ENCODE measurements at regions not wholly inside any gene's neighbourhood (a gene's known extent, or its start where the extent isn't known, plus 50 kb on each side); places are given as distances from the start of the nearest gene placed in this dataset.

DNA sequence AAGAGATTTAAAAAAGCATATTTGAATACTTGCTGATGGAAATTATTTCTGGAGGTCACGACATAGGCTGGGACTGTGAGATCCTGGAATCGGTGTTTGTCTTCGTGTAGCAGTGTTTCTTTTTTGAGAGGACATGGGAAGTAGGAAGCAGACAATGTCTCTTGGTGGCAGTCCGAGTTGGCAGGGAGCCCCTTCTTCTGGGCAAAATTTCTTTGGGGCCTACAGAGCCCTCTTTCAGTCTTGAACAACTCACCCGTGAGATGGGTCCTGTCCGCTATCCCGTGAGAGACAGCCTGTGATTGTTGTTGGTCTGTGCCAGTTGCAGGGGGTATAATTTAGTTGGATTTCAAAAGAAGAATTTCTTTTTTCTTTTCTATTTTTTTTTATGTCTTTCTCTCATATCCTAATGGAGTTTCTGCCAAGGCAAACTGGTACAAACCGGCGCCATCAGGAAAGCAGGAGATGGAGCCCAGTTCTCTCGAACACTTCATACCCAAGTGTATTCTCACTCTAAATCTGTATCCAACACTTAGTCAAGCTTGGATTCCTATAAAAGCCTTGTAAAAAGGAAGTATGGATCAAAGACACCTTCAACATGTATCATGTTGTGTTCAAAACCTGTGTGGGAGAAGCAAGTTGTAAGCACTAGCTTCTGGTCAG, 785.1 kb downstream of the MAFB start:
- no peak for DNase-seq

DNA sequence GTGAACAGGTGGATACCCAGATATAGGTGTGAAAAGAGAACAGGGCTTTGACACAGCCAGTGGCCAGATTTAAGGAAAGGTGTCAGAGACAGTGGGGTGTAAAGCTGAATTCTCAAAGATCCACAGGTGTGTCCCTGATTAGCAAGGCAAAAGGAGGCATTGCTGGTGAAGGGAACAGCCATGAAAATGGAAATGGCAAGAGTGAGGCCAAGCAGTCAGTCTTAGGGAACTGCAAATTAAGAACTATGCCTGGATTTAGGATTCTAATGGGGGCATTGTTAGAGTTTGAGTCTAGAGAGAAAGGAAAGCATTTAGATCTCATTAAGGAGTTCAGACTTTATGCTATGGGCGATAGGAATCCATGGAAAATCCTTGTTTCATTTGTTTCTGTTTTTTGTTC, 789.2 kb downstream of the MAFB start:
- DNase-seq = no peak

DNA sequence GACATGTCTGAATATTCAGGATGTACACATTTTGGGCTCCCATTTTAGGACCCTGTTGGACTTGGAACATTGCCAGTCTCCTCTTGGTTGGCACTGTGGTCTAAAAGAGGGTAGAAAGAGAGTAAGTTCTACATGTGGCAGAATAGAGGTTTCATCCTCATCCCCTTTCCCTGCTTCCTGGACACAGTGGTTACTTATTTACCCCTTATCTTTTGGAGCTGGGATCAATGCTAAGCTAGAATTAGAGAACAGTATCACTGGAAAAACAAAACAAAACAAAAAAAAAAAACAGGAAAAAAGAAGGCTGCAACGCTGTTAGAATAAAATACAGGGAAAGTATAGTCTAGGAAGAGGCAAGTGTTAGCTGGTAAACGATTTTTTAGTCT, 790.6 kb downstream of the MAFB start:
- no peak for DNase-seq

DNA sequence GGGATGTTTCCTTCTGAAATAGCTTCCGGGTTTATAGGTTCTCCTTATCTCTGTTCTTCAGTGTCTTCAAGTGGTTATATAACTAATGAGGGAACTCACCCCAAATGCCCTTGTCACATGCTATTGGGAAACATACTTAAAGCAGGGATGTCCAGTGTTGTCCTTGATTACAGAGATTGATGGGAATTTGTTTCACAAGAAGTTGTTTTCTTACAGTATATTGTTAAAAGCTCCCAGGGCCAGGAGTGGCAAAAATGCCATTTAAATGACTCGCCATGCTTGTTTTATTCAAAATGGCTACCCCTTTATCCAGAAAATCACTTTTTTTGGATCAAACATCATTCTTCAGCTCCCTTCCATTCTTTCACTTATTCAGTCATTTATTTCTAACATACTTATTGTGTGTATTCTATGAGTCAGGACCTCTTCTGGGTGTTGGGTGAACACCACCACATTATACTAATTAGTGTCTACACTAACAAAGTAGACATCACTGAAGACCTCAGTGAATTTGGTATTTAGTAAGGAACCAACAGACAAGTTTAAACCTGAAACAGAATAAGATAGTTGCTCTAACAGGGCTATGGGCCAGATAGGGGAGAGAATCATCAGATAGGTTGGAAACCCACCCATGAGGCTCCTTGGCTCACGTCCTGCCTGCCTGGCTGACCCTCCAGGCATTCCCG, 791.1 kb downstream of the MAFB start:
- no peak for DNase-seq

DNA sequence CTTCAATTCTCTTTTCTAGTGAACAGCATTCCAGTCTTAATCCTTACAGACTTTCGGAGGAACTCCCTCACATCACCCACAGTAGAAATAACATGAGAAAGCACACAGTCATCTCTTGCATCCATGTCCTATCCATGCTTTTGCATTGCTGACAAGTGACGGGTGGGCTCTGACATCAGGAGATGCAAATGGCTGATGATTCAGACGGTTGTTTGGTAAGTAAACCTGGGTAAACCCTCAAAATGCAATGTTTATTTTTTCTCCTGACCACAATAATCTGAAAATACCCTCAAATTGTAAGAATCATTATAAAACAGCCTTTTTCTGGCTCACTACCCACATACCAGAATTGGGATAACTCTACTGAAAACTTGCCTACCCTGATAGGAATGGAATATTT, 792.0 kb downstream of the MAFB start:
- no peak for DNase-seq

DNA sequence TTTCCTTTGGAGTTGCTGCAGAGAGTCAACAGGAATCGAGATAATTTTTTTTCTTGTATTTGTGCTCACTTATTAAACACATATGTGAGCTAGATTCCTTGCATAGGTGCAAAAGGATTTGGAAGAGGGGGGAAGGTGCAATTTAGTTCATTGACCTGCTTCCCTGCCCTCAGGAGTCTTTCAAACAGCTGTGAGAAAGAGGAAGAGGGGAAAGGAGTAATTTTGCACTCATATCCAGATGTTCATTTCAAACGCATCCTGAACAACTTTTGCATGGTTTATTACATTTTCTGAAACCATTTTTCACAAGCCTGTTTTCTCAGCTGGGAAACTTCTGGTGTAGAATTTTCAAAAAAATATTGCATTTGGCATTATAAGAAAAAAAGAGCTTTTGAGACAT, 795.0 kb downstream of the MAFB start:
- no peak for DNase-seq

DNA sequence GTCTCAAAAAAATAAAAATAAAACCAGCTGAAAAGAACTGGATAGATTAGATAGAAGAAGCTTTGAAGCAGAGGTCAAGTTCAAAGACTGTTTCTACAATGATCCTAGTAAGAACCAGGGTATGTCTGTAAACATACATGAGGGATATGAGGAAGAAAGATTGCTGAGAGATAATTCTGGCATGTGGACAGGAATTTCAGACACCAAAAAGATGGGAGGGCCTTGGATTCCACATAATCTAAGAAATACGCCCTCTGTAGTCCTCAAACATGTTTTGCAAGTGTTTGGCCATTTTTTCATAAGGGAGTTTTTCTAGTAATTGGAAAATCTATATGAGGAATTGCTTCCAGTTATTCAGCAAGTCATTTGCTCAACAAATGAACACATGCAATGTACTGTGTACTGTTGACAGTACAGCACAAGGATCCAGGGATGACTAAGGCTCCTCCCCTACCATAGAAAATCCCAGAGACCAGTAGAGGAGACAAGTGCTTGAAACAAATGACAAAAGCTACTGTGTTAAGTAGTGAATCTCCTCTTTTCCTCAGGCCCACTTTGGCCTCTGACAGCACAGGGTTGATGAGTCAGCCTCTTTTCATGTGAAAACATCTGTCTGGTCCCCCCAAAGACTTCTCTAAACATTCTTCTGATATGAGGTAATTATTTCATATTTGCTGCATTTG, 795.9 kb downstream of the MAFB start:
- DNase-seq = no peak

DNA sequence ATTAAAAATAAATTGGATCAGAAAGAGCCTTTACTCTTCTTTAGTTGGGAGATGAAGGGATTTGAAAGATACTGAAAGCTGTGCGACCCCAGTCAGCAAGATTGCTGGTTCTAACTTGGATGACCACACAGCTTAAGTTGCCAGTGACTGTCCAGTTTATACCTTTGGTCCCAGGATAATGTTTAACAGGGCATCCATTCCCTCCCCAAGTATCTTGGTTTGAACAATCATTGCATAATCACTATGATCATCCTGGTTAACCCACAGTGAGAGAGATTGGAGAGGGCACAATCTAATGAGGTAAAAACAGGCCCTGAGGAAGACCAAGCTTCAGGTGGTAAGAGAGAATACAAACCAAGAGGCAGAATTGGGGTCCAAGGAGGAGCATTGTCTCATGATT, 798.3 kb downstream of the MAFB start:
- DNase-seq = no peak

DNA sequence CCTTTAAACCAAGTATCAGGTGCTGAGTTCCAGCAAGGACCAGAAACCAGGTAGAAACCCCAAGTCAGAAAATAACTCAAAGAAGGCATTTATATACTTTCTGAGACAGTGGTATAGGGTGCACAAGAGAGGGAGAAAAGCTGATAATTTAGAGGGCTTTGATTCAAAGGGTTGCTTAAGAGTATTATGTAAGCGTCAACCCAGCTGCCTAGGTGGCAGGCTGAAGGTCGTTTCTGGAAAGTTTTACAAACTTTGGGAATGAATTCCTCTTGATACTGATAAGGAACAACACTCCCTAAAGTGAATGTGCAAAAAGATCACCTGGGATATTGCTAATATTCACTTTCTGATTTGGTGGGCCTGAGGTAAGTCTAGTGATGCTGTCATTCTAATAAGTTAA, 800.7 kb downstream of the MAFB start:
- no peak for DNase-seq

DNA sequence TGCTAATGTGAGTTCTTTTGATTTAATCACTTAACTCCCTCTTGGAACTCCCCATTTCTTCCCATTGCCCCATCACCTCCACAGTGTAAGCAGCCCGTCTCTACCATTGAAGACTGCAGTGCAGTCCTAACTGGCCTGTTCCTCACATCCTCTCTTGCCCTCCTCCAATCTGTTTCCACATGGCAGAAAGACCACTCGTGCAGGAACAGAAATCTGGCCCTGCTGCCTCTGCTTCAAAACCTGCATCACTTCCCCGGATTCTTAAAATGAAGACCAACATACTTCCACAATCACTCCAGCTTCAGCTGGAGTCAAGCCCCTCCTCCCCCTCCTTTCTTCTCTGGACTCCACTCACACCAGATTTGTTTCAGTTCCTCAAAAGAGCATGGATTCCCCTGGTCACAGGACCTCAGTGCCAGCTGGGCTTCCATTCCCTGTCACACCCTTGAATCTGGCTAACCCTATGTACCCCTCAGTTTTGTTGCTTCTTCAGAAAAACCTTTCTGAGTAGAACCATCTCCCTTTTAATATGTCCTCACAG, 802.3 kb downstream of the MAFB start:
- DNase-seq = no peak

DNA sequence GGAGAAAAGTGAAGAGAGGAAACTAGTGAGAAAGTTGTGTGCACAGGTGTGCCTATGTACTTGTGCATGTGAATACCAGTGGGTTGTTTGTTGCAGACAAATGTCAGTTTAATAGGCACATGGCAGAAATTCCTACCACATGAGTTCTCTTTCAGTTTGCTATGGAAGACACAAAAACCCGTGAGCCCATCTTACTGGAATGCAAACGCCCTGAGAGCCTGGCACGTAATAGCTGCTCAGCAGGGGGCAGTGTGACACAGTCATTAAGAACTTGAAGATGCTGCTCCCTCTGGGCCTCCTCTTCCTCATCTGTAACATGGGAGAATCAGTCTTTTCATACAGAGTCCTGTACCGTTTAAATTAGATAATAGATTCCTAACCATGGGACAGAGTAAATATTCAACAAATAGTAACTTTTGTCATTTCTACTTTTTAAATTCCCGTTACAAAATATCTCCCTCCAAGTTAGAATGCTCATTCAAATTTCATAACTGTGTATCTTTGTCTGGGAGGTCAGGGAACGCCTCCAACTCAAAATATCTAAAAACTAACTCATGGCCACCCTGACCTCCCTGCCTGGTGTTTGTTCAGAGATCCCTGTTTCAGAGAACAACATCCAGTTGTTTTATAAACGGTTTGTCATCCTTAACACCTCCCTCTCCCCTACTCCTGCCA, 802.9 kb downstream of the MAFB start:
- DNase-seq = no peak

DNA sequence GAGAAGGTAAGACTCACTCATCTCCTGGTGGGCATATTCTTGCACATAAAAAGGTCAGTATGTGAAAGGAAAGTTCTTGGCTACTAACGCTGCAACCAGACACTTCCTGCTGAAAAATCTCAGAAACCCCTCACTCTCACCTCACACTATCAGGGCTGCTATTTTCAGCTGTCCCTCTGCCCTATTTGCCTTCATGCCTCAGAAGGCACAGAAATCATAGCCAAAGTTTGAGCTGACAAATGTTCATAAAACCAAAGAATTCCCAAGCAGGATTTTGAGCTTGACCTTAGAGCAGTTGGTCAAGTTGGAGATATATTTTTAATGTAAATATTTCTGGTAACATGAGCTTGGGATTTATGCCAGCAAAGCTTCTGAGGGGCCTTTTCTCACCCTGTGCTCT, 806.2 kb downstream of the MAFB start:
- no peak for DNase-seq

DNA sequence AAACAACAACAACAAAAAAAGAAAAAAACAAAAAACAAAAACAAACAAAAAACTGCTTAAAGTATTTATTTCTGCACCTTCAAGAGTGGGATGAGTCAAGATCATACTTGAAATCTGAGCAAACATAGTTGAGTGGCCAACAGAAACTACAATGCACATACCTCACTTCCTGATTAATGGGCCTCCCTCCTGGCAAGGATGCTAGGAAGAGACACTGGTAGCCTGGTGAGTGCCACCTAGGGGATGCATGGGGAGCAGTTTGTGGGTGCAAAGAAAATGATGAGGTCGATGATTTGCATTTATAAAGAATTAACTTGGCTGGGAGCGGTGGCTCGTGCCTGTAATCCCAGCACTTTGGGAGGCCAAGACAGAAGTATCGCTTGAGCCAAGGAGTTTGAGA, 808.1 kb downstream of the MAFB start:
- DNase-seq = no peak

DNA sequence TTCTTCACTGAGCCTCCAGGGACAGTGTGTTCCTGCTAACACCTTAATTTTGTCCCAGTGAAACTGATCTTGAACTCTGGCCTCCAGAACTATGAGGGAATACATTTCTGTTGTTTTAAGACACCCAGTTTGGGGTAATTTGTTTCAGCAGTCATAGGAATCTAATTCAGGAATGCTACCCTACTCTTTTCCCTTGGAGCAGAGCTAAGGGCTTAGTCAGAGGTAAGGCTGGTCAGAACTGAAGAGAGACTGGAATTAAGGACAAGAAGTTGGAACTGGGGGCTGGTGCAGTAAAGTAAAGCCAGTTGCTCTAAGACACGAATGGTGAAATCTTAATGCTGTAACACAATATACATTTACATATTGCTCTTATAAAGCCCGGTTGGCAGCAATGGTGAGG, 809.7 kb downstream of the MAFB start:
- DNase-seq = no peak

DNA sequence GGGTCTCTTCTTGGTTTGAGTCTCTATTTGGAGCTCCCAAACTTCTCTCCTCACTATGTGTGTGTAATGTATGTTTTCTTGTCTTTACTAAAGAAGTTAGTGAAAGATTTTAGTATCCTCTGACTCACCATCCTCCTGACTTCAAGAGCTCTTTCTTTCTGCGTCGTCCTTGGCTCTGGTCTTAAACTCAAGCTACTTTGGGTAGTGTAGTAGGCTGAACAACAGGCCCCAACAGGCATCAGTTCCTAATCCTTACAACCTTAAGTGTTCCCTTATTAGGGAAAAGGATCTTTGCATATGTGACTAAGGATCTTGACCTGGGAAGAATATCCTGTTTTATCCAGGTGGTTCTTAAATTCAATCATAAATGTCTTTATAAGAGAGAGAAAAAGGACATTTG, 810.2 kb downstream of the MAFB start:
- no peak for DNase-seq

DNA sequence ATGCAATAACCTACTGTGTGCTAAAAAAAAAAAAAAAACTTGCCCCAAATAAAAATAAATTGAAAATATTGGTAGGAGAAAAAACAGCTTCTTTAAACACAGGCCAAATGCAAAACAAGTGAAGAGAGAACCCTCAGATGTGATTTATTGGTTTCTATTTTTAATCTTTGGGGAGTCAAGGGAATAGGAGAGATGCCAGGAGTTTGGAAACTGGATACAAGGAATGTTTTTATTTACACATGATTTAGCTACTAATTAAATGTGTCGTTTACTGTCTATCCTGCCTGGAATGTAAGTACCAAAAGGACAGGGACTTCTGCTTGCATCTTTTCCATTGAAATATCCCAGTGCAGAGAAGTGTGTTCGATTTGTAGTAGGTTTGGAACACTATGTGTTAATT, 810.7 kb downstream of the MAFB start:
- DNase-seq = no peak

DNA sequence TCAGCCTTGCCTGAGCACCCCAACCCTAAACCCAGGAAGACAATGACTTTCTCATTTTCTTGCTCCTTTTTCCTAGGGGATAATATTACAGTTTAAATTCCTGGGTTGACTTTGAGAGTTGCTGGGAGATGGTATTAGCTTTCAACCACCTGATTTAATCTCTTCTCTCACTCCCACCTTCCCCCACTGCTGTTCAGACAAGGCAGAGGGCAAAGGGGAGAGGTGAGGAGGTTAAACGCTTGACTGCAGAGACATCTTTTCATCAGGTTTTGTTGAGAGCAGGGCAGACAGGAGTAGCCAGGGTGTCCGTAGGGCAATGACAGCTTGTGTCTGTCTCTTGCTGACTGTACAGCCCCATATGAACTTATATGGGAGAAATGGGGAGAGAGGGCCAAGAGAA, 811.2 kb downstream of the MAFB start:
- DNase-seq = no peak

DNA sequence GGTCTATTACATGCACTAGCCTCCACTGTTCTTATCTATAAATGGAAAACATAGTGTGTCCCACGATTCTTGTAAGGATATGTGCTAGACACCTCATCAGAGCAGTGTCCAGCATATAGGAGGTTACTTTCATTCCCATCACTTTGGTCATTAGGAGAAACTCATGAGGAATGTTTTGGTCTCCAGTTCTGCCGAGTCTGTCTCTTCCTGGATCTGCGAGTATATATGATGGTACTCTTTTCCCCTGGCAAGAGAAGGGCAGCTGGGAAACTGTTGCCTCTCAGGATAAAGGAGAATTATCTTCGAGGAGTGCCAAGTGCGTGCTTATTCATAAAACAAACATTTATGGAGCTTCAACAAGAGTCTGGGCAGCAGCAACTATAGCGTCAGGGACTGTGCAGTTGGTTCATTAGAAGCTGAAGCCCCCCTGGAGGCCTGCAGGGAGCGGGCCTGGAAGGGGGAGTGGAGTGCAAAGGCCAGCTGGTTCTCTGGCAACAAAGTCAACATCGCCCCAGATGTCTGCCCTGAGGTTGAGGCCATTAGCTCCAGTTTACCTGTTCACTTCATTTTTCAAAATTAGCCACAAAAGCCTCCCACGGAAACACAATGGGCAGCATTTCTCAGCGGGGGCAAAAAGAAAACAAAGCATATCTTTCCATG, 811.9 kb downstream of the MAFB start:
- DNase-seq = no peak

DNA sequence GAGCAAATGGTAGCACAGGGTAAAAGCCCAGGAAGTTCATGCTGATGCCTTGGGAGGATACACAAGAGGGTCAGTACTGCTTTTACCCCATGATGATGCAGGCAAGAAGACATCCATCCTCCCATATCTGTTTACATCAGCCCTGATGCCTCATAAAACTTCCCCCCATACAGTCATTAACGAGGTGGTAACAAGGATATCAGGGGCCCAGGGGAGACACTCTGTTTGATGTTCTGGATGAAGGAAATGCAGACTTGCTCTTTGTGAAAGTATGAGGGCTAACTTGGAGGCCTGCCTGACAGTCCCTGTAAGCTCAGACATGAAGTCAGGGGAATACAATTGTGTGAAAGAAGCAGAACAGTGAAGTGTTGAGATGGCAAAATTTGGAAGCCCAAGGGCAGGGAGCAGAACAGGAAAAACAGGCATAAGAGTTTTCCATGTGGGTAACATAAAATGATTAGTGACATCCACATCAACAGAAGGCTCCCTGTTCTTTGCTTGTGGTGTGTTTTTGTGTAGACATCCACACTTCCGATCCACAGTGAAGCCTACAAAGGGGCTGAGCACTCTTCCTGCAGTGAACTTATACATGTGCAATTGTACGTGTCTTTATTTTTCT, 813.4 kb downstream of the MAFB start:
- DNase-seq = no peak

DNA sequence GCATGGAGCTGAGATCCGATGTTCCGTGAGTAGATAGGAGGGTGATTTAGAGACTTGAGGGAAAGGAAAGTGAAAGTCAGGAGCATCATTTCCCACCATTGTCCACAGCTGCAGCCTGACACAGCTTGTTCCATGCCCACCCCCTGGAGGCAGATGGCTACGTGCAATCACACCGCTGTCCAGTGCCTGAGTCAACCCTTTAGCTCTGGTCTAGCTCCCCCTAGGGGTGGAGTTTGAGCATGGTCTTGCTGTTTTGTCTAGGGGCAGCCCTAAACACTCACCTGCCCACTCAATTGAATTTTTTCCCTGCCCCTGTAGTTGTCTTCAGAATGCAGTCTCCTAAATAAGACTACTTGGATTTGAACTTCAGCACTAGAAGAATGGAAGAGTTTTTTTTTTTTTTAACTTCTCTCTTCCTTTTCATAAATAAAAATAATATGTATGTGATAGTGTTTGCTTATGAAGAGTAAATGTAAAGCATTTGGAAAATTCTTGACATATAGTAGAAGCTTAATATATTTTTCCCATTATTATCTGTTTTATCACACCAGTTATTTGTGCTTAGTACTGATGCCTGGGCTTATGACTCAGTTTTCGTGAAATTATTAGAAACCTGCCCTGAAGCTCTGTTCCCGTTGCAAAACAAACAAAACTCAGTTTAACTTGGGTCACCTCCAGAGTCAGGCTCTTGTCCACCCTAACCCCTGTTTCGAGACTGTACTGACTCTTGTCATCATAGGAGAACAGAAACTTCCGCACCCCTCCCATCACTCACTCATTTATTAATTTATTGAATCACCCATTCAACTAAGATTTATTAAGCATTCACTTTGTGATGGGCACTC, 814.8 kb downstream of the MAFB start:
- no peak for DNase-seq

DNA sequence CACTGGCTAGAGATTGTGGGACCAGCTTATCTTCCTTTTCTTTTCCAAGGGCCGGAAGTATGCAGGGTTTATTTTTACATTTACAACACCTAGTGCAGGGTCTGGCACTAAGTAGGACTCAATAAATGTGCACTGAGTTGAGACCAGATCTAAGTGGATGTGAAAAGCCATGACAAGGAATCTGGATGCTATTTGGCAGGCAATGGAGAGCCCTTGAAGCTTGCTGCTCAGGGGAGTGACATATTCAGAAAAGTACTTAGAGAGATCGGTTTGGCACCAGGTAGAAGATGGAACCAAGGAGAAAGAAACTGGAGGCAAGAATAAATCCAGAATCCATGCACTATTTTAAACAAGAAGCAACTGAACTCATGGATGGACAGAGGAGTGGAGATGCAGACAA, 815.8 kb downstream of the MAFB start:
- DNase-seq = no peak

Measured in occipital lobe (tissue), 1 donor.